Esophagus muscularis mucosa (tissue), 4 donors: ENCODE measurements at regions not wholly inside any gene's neighbourhood (a gene's known extent, or its start where the extent isn't known, plus 50 kb on each side); places are given as distances from the start of the nearest gene placed in this dataset.
"Not testable (repeated sequence)": the region's sequence is repeated elsewhere in the genome, so short reads cannot be mapped to it uniquely, and the experiment has no call there.

ENCODE experiments used
- DNase-seq: peaks from one replicate; pipeline ENCODE4 v3.0.0-alpha.2; 2017; ENCODE audit errors: extremely low spot score
- H3K27ac ChIP-seq, 4 donors: fragments of 200-600 bp; sonication (generic); replicated peaks in 1 of 4; 1 replicate in 3 of 4; 2 replicates in 1 of 4; pipeline ENCODE4 v1.5.1; 2016 to 2019; ENCODE audit warnings: mild to moderate bottlenecking in 1 of 4
- H3K27me3 ChIP-seq, 4 donors: fragments of 200-600 bp; sonication (generic); one replicate each; pipeline versions ENCODE4 v1.5.1 to v1.6.0; 2016 to 2019
- H3K36me3 ChIP-seq, 4 donors: fragments of 200-600 bp; sonication (generic); one replicate each; pipeline ENCODE4 v1.5.1; 2016 to 2019
- H3K4me1 ChIP-seq, 4 donors: fragments of 200-600 bp; sonication (generic); one replicate each; pipeline ENCODE4 v1.5.1; 2016 to 2019
- H3K4me3 ChIP-seq, 4 donors: fragments of 200-600 bp; sonication (generic); 1 replicate in 2 of 4; 2 replicates in 2 of 4; pipeline ENCODE4 v1.5.1; 2016 to 2019; ENCODE audit warnings: mild to moderate bottlenecking in 4 of 4, moderate library complexity in 1 of 4
- H3K9me3 ChIP-seq, 4 donors: fragments of 200-600 bp; sonication (generic); 1 replicate in 3 of 4; 2 replicates in 1 of 4; pipeline ENCODE4 v1.5.1; 2016 to 2019
- CTCF ChIP-seq, 3 experiments: fragments of 200-600 bp in 2 of 3; fragments of 450-650 bp in 1 of 3; sonication (generic) in 2 of 3; IDR thresholded peaks; one replicate each; pipeline ENCODE4 v1.5.1; 2017 to 2019; ENCODE audit warnings: antibody characterized with exemption in 3 of 3, mild to moderate bottlenecking in 2 of 3, moderate library complexity in 1 of 3
- EP300 ChIP-seq: sonication (generic); formaldehyde crosslinking; IDR thresholded peaks from one replicate; pipeline ENCODE4 v1.6.1; 2017; ENCODE audit warnings: antibody characterized with exemption
- POLR2A ChIP-seq: fragments of 450-650 bp; IDR thresholded peaks from one replicate; pipeline ENCODE4 v1.6.1; 2017; ENCODE audit warnings: antibody characterized with exemption, moderate library complexity, mild to moderate bottlenecking, low read depth
- POLR2AphosphoS5 ChIP-seq, 2 donors: sonication (generic); formaldehyde crosslinking; IDR thresholded peaks; one replicate each; pipeline ENCODE4 v1.6.1; 2017; ENCODE audit warnings: antibody characterized with exemption in 2 of 2
- WGBS: methylation state at CpG from one replicate; pipeline ENCODE4 v1.1.5; 2018; 5-methylcytosine and 5-hydroxymethylcytosine counted together
- intact Hi-C: fragments of 100-400 bp; cut with DNase I; formaldehyde crosslinking; loops from one replicate; pipeline ENCODE4 v1.15.1; 2023

DNA sequence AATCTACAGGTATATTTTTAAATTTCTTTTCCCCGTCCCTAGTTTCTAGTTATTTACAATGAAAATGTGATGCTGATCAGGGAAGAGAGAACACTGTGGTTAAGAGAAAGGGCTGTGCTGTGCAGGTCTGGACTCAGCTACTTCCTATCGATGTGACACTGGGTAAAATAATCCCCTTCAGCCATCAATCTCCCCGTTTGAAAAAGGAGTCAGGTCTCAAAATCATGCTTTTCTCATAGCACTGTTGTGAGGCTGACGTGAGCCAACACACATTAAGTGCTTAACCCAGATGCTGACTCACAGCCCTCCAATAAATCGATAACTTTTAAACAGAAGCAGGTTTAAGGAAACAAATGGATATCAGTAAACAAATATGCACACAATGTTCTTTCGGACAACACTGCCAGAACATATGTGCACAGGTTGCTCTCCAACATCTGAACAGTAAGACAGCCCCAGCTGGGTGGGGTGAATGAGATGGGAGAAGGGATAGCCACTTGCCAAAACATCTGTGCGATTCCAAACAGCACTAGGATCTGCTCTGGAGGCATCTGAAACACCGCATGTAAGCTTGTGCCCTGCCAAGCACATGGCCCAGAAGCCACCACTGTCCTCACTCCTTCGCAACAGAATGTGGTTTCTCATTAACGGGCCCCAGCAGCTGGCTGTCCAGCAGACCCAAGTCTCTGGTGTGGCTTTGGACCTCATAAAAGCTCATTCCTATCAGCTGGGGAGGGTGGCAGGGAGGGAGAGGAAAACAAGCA lies 143.2 kb upstream of the PRICKLE2 start:
- no peaks in the 10 kb centered on the region for H3K27me3 ChIP-seq
- peaks cover 0 to 6% (median 0%) of the 10 kb centered on the region in 4 donors for H3K4me1 ChIP-seq
- WGBS, result 67% methylated on average over 10 of the region's 10 CpGs
- no peaks in the 10 kb centered on the region for H3K36me3 ChIP-seq
- DNase-seq, result peak; percentile 79
- no peak for TF ChIP-seq POLR2A
- TF ChIP-seq POLR2AphosphoS5 (IDR thresholded peaks at IDR 0.05), result no peak
- no peak for TF ChIP-seq EP300
- no peak for TF ChIP-seq CTCF (IDR thresholded peaks at IDR 0.05)
- no peaks in the 10 kb centered on the region for H3K9me3 ChIP-seq
- no peak overlapping the region for H3K27ac ChIP-seq
- H3K4me3 ChIP-seq, result no peak overlapping the region
- intact Hi-C loops, result no loop called here

DNA sequence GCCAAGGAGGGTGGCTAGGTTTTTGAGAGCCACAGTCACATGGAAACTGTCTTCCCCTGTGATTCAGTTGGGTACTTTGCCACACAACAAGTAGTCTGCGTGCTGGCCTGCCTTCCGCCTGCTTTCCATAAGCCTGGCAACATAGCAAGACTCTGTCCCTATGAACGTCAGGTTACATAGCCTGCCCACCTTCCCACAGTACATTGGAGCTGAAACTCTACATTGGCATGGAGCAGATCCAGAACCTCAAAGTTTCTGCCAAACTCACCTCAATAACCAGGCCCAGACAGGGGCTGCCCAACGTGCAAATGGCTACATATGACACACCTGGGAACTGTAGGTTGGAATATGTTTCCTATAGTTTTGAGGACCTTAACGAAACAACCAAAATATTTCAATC lies 140.6 kb upstream of the PRICKLE2 start:
- H3K4me3 ChIP-seq, result no peak overlapping the region
- no peaks in the 10 kb centered on the region for H3K9me3 ChIP-seq
- no peak overlapping the region for H3K27ac ChIP-seq
- H3K27me3 ChIP-seq, result no peaks in the 10 kb centered on the region
- 97% methylated on average over 5 of the region's 5 CpGs for WGBS
- TF ChIP-seq CTCF (IDR thresholded peaks at IDR 0.05), result no peak
- no peak for TF ChIP-seq EP300
- TF ChIP-seq POLR2AphosphoS5 (IDR thresholded peaks at IDR 0.05), result no peak
- no peak for TF ChIP-seq POLR2A
- no peaks in the 10 kb centered on the region for H3K36me3 ChIP-seq
- intact Hi-C loops, result no loop called here
- peaks cover 0 to 6% (median 0%) of the 10 kb centered on the region in 4 donors for H3K4me1 ChIP-seq
- DNase-seq, result peak; percentile 55

GRCh38 chr3:64363842-64364241 lies 138.6 kb upstream of the PRICKLE2 start:
- H3K9me3 ChIP-seq, result no peaks in the 10 kb centered on the region
- intact Hi-C loops, result no loop called here
- DNase-seq, result peak; percentile 57
- no peak for TF ChIP-seq CTCF (IDR thresholded peaks at IDR 0.05)
- no peak for TF ChIP-seq POLR2AphosphoS5 (IDR thresholded peaks at IDR 0.05)
- no peak for TF ChIP-seq POLR2A
- TF ChIP-seq EP300, result no peak
- H3K27ac ChIP-seq, result no peak overlapping the region
- WGBS, result 94% methylated on average over 1 of the region's 1 CpG
- H3K36me3 ChIP-seq, result no peaks in the 10 kb centered on the region
- no peaks in the 10 kb centered on the region for H3K27me3 ChIP-seq
- H3K4me1 ChIP-seq, result peaks cover 0 to under 1% (median 0%) of the 10 kb centered on the region in 4 donors
- H3K4me3 ChIP-seq, result no peak overlapping the region

DNA sequence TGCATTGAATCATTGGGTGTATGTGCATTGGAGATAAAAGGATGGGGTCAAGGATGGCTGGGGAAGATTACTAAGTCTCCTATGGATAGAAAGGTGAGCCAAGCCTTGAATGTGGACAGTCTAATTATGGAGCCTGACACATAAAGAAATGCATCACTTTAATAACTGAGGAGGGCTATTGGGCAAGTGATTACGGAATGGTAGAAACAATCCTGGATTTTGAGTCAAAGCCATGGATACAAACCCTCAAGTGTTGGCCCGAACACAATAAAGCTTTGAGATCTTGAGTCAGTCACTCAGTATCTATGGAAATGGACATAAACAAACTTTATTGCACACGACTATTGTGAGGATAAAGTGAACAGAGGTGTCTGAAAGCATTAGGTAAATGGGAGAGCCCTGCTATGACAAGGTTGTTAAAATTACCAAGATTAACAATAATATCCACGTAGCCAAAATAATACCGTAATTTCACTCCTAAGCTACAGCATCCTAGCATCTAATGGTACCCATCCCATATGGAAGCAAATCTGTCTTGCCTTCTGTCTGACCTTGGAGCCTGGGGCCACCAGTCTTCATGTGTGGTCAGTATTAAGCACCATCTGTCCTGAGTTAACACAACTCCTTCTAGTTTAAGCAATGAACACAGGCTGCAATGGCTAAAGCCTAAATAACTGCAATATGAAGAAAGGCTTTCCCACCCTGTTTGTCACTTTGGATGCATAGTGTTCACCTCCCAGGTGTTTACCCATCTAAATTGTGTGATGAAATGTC lies 136.9 kb upstream of the PRICKLE2 start:
- Histone ChIP-seq H3K4me1 (peaks cover 0 to 9% (median 4%) of the 10 kb centered on the region in 4 donors), H3K4me3 (no peak overlapping the region), H3K27ac (no peak overlapping the region), H3K9me3 (no peaks in the 10 kb centered on the region), H3K36me3 (no peaks in the 10 kb centered on the region), H3K27me3 (no peaks in the 10 kb centered on the region)
- DNase-seq, result peak; percentile 47
- intact Hi-C loops, result no loop called here
- 79% methylated on average over 5 of the region's 5 CpGs for WGBS
- TF ChIP-seq POLR2AphosphoS5 (IDR thresholded peaks at IDR 0.05), result no peak

DNA sequence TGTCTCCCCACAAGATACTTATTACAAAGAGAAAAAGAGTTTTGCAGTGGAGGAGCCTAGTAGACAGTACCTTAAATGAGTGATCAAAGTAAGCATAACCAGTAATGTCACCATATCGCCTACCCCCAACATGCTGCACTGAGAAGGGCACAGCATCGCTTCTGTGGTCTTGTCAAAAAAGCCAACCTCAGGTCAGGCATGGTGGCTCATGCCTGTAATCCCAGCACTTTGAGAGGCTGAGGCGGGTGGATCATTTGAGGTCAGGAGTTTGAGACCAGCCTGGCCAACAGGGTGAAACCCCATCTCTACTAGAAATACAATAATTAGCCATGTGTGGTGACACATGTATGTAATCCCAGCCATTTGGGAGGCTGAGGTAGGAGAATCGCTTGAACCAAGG lies 135.8 kb upstream of the PRICKLE2 start:
- peak; percentile 60 for DNase-seq
- intact Hi-C loops, H3K4me3 ChIP-seq, H3K9me3 ChIP-seq, H3K36me3 ChIP-seq, H3K27me3 ChIP-seq, H3K27ac ChIP-seq: not testable (repeated sequence)
- 91% methylated on average over 4 of the region's 4 CpGs for WGBS
- H3K4me1 ChIP-seq, result peaks cover 0 to 14% (median 6%) of the 10 kb centered on the region in 4 donors
